Gastroesophageal sphincter (tissue), 4 donors: ENCODE measurements at regions not wholly inside any gene's neighbourhood (a gene's known extent, or its start where the extent isn't known, plus 50 kb on each side); places are given as distances from the start of the nearest gene placed in this dataset.

Experiments used
- ATAC-seq: fragments of 150-250 bp; one replicate; pipeline ENCODE4 v1.9.1; 2016; ENCODE audit warnings: mild to moderate bottlenecking, moderate library complexity
- H3K27ac ChIP-seq, 4 donors: fragments of 200-600 bp; sonication (generic) in 3 of 4; 1 replicate in 3 of 4; 2 replicates in 1 of 4; pipeline ENCODE4 v1.5.1; 2016 to 2019
- H3K27me3 ChIP-seq: fragments of 200-600 bp; sonication (generic); one replicate; pipeline ENCODE4 v1.5.1; 2019
- H3K36me3 ChIP-seq, 2 donors: fragments of 200-600 bp; sonication (generic); one replicate each; pipeline ENCODE4 v1.5.1; 2019; ENCODE audit warnings: control low read depth in 1 of 2
- H3K4me1 ChIP-seq, 3 donors: fragments of 200-600 bp; sonication (generic); 1 replicate in 2 of 3; 2 replicates in 1 of 3; pipeline ENCODE4 v1.5.1; 2016 to 2019; ENCODE audit warnings: control low read depth in 2 of 3
- H3K4me3 ChIP-seq, 2 donors: fragments of 200-600 bp; sonication (generic); one replicate each; pipeline ENCODE4 v1.5.1; 2019; ENCODE audit warnings: mild to moderate bottlenecking in 1 of 2, moderate library complexity in 1 of 2
- H3K9me3 ChIP-seq, 3 donors: fragments of 200-600 bp; sonication (generic); one replicate each; pipeline ENCODE4 v1.5.1; 2017 to 2019; ENCODE audit warnings: control low read depth in 2 of 3
- CTCF ChIP-seq, 4 experiments: fragments of 200-600 bp in 2 of 4; fragments of 450-650 bp in 2 of 4; sonication (generic) in 1 of 4; IDR thresholded peaks; one replicate each; pipeline ENCODE4 v1.5.1; 2017 to 2019; ENCODE audit warnings: antibody characterized with exemption in 4 of 4, mild to moderate bottlenecking in 2 of 4, moderate library complexity in 2 of 4
- EP300 ChIP-seq: sonication (generic); formaldehyde crosslinking; IDR thresholded peaks from one replicate; pipeline ENCODE4 v1.6.1; 2017; ENCODE audit warnings: antibody characterized with exemption, mild to moderate bottlenecking
- POLR2A ChIP-seq, 2 donors: fragments of 450-650 bp; IDR thresholded peaks; one replicate each; pipeline ENCODE4 v1.6.1; 2017; ENCODE audit warnings: antibody characterized with exemption in 2 of 2, mild to moderate bottlenecking in 2 of 2, moderate library complexity in 1 of 2
- POLR2AphosphoS5 ChIP-seq: sonication (generic); formaldehyde crosslinking; IDR thresholded peaks from one replicate; pipeline ENCODE4 v1.6.1; 2017; ENCODE audit warnings: antibody characterized with exemption
- WGBS, 2 donors: methylation state at CpG; one replicate each; pipeline ENCODE4 v1.1.5; 2018; ENCODE audit warnings: low coverage in 1 of 2; 5-methylcytosine and 5-hydroxymethylcytosine counted together

DNA sequence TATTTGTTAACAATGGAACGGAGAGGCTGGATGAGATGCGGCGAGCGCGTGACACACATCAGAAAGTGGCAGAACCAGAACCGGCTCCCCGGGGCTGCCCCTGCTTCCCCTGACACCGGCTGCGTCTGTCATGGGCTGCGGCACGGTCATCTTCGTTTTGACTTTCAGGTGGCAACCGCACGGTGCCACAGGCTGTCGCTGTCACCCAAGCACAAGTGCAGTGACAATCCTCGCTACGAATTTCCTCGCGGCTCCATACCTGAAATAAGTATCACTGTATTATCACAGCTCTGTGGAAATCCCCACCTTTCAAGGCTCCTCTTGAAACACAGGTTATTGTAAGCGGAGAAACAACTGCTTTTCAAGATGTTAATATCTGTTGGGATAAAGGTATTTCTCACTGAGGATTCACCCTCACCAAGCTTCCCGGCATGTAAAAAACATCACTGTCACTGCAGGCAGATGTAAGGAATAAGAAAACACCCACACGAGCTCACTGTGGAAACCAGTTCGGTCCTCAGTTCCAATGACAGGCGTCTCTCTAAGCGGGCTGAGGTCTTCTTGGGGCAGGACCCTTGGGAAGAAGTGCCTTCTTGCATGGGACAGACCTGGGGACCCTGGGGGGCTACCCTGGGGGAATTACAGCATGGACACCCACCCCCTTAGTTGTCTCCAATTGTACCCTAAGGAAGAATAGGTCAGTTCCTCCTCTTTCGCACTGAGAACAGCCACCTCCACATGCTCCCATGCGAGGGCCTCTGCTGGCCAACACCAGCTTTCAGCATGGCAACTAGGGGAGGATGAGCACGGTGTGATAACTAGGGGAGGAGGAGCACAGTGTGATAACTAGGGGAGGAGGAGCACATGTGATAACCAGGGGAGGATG is 86.3 kb downstream of the DACT2 start:
- Histone ChIP-seq H3K4me1 (no peaks in the 10 kb centered on the region), H3K36me3 (no peaks in the 10 kb centered on the region), H3K4me3 (no peak overlapping the region), H3K27ac (no peak overlapping the region), H3K27me3 (no peaks in the 10 kb centered on the region), H3K9me3 (no peaks in the 10 kb centered on the region)
- TF ChIP-seq POLR2A (IDR thresholded peaks at IDR 0.05) = no peak
- no peak for TF ChIP-seq CTCF (IDR thresholded peaks at IDR 0.05)
- no peak for TF ChIP-seq EP300
- ATAC-seq = no peak
- WGBS, 2 donors = 83 to 92% methylated on average over 15 to 17 of the region's 28 CpGs

DNA sequence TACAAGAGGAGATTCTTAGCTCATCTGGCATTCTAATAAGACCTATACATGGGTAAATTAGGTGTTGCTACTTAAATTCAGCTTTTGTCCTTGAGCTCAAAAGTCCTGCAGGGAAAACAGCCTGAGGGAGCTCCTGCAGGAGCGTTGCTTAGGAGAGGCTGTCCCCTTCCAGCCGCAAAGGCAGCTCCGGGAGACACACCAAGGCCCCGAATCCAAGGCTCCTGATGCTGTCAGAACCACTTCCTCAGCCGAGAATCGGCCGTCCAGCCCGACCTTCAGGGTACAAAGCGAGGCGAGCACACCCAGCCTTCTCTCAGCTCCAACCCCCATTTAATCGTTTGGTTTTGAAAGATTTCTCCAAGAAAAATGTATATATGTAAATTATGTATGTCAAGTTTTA is 87.0 kb downstream of the DACT2 start:
- Histone ChIP-seq H3K4me1 (no peaks in the 10 kb centered on the region), H3K36me3 (no peaks in the 10 kb centered on the region), H3K9me3 (no peaks in the 10 kb centered on the region), H3K27ac (no peak overlapping the region), H3K27me3 (no peaks in the 10 kb centered on the region), H3K4me3 (no peak overlapping the region)
- ATAC-seq = no peak
- TF ChIP-seq POLR2AphosphoS5 = no peak
- no peak for TF ChIP-seq EP300
- TF ChIP-seq CTCF (IDR thresholded peaks at IDR 0.05) = no peak
- no peak for TF ChIP-seq POLR2A (IDR thresholded peaks at IDR 0.05)
- WGBS, 2 donors = 69 to 70% methylated on average over 6 to 11 of the region's 11 CpGs

GRCh38 chr6:168232062-168232461 is 87.5 kb downstream of the DACT2 start:
- Histone ChIP-seq H3K4me3 (no peak overlapping the region), H3K4me1 (peaks cover 0 to 1% (median 0%) of the 10 kb centered on the region in 3 donors), H3K27ac (no peak overlapping the region), H3K27me3 (no peaks in the 10 kb centered on the region), H3K36me3 (no peaks in the 10 kb centered on the region), H3K9me3 (no peaks in the 10 kb centered on the region)
- ATAC-seq = no peak
- TF ChIP-seq POLR2AphosphoS5 = no peak
- no peak for TF ChIP-seq EP300
- no peak for TF ChIP-seq POLR2A (IDR thresholded peaks at IDR 0.05)
- TF ChIP-seq CTCF (IDR thresholded peaks at IDR 0.05) = no peak
- 63 to 88% methylated on average over 2 to 6 of the region's 6 CpGs for WGBS, 2 donors

DNA sequence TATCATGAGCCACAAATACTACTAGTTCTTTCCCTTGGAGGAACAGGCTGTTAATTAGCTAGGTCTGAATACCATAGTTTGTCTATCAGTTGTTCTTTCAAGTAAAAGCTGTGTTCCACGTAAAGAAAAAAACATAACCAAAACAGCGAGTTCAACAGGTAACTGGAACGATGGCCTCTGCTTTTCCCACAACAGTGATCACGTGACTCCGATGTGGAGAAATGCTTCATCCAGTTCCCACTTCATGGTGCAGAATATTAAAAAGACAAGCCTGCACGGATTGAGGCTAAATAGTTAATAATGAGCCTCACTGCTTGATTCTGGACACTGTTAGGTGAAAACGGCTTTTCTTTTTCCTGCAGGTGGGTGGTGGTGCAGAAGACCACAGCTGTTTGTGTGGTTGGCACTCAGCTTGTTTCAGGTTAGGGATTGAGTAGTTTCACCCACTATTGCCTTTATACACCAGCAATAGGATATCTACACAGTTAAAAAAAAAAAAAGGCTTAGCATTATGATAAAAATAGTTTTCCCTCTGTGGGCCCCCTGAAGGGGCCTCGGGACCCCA is 88.1 kb downstream of the DACT2 start:
- H3K36me3 ChIP-seq = no peaks in the 10 kb centered on the region
- 58 to 83% methylated on average over 1 to 8 of the region's 8 CpGs for WGBS, 2 donors
- ATAC-seq = no peak
- H3K27ac ChIP-seq = no peak overlapping the region
- H3K9me3 ChIP-seq = no peaks in the 10 kb centered on the region
- TF ChIP-seq CTCF (IDR thresholded peaks at IDR 0.05) = no peak
- no peak for TF ChIP-seq POLR2A (IDR thresholded peaks at IDR 0.05)
- TF ChIP-seq POLR2AphosphoS5 = no peak
- no peak for TF ChIP-seq EP300
- H3K4me3 ChIP-seq = no peak overlapping the region
- H3K4me1 ChIP-seq = peaks cover 0 to 7% (median 2%) of the 10 kb centered on the region in 3 donors
- no peaks in the 10 kb centered on the region for H3K27me3 ChIP-seq

- TF ChIP-seq EP300 (no peak), POLR2AphosphoS5 (no peak), POLR2A (IDR thresholded peaks at IDR 0.05) (no peak), CTCF (IDR thresholded peaks at IDR 0.05) (no peak)
- ATAC-seq = no peak
- WGBS, 2 donors = 84 to 96% methylated on average over 9 to 12 of the region's 25 CpGs
- Histone ChIP-seq H3K9me3 (no peaks in the 10 kb centered on the region), H3K36me3 (no peaks in the 10 kb centered on the region), H3K4me3 (no peak overlapping the region), H3K27ac (no peak overlapping the region), H3K4me1 (peaks cover 0 to 23% (median 7%) of the 10 kb centered on the region in 3 donors), H3K27me3 (no peaks in the 10 kb centered on the region)
Measured at GRCh38 chr6:168229368-168229752, 90.2 kb downstream of the DACT2 start.
